ENCODE measurements at regions not wholly inside any gene's neighbourhood (a gene's known extent, or its start where the extent isn't known, plus 50 kb on each side); places are given as distances from the start of the nearest gene placed in this dataset.
"Not testable (repeated sequence)": the region's sequence is repeated elsewhere in the genome, so short reads cannot be mapped to it uniquely, and the experiment has no call there.

DNA sequence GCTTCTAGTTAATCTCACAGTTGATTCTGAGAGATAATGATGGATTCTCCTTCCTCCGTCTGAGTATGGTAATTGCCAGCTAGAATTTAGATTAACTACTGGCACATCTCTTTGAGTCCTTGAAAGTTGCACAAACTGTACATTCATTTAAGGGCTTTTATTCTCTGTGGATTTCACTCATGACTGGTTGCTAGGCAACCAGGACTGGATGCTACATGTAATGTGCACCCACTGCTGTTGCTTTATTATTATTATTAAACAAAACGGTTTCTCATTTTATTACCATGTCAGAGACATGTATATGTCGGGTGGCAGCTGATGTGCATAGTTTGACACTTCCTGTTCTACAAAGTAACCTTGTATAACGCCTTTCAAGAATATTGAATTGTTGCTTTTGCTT, 1882.8 kb downstream of the KHDRBS2 start:
- DNase-seq (ENCODE audit: low read depth); H3K4me3 ChIP-seq (replicated peaks; ENCODE audit: low read depth, low read length): not testable (repeated sequence)

GRCh38 chr6:60402490-60402889, 1883.5 kb downstream of the KHDRBS2 start:
- not testable (repeated sequence) for H3K4me3 ChIP-seq (replicated peaks; ENCODE audit: low read depth, low read length); DNase-seq (ENCODE audit: low read depth)

DNA sequence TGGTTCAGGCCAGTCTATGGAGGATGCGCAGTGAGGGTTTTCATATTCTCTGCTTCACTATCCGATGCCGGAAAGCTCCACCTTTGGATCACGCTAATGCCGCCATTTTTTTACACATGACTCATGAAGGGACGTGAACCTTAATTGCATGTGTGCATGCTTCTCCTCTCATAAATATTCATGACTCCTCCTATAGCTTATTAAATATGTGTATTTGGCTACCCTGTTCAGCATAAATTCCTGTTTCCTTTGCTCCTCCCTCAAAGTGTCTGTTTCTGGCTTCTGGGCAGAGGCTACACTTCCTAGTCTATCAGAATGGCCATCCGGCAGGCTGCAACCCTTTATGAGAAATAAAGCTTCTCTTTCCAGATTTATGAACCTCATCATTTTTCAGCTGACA, 1890.8 kb downstream of the KHDRBS2 start:
- DNase-seq (ENCODE audit: low read depth), result not testable (repeated sequence)

DNA sequence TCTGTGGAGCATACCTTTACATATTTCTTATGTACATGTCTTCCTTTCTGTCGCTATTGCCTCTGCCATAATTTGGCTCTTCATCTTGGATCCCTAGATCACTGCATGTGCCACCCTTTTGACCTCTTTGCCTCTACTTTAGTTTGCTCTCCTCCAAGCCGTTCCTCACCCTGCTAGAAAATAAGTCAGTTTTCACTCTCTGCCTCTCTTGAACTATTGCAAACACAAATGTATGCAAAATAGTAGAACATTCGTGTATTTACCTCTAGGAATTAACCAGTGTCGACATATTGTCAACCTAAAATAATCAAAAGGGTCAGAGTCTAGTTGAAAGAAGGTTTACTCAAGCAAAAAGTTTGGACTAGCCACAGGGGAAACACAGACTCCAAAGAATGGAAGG, 1893.1 kb downstream of the KHDRBS2 start:
- H3K4me3 ChIP-seq (replicated peaks; ENCODE audit: low read depth, low read length); DNase-seq (ENCODE audit: low read depth): not testable (repeated sequence)

More for the DNA sequence above, 1890.8 kb downstream of the KHDRBS2 start:
- H3K4me3 ChIP-seq (replicated peaks; ENCODE audit: low read depth, low read length), result not testable (repeated sequence)

- not testable (repeated sequence) for DNase-seq (ENCODE audit: low read depth); H3K4me3 ChIP-seq (replicated peaks; ENCODE audit: low read depth, low read length)
Observed at GRCh38 chr6:60389094-60389493, 1896.9 kb downstream of the KHDRBS2 start.

GRCh38 chr6:60384614-60385013, 1901.4 kb downstream of the KHDRBS2 start:
- not testable (repeated sequence) for DNase-seq (ENCODE audit: low read depth); H3K4me3 ChIP-seq (replicated peaks; ENCODE audit: low read depth, low read length)

DNA sequence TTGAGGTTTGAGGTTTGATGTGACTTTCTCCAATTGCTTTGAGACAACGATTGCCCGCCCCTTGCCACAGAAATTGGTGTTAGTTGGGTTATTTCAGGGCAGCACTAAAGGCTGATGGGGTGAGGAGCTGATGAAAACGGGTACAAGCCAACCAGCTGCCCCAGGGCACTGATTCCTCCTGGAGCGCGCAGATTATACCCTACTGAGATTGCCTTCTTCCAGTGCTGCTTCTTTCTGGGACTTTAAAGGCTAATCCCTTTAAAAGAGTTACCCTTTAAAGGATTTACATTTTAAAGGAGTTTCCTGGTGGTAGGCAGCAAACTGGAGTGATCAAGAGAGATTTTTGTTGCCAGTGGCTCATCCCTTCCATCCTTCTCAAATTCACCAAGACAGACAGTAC, 1903.3 kb downstream of the KHDRBS2 start:
- not testable (repeated sequence) for DNase-seq (ENCODE audit: low read depth); H3K4me3 ChIP-seq (replicated peaks; ENCODE audit: low read depth, low read length)

DNA sequence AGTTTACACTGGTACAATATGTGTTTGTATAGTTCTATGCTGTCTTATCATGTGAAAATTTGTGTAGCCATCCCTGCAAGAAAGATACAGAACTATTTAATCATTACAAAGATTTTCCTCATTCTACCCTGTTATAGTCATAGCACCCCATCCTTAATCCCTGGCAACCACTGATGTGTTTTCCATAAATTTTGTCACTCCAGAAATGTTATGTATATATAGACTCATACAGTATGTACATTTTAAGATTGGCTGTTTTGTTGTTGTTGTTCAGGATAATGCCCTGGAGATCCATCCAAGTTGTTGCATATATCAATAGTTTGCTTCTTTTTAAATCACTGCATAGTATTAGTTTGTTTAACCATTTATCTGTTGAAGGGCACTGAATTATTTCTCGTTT, 1911.9 kb downstream of the KHDRBS2 start:
- H3K4me3 ChIP-seq (replicated peaks; ENCODE audit: low read depth, low read length); DNase-seq (ENCODE audit: low read depth): not testable (repeated sequence)

DNA sequence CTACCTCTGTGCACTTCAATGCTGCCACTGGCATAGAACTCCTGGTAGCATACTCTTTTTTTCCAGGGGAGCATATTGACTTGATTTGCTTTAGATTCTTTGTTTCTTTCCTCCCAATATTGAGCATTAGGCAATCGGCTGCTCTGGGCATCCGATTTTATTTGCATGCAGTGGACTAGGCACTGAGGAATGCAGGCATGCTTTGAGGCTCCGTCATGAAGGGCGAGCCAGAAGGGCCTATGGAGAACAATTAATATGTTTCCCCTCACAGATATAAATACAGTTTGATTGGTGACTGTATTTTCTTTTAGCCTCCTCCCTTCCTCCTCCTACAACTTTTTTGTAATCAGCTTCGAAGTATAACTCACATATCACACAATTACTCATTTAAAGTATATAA, 1918.2 kb downstream of the KHDRBS2 start:
- not testable (repeated sequence) for DNase-seq (ENCODE audit: low read depth)

DNA sequence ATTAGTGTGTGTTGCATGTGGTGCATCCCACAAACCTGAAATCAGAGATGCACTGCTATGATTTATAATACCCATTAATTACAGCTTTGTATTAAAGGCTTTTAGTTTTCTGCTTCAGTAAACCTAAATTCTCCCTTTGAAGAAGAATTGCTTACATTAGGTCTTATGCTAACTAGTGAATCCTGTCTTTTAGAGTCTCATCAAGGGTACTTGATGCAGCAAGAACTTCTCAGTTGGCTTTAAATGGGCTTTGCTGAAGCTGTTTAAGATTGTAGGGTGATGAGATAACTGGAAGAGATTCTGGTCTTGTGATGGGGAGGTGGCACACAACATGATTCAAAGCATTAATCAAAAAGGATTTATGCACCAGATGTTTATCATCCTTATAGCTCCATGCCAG, 1920.1 kb downstream of the KHDRBS2 start:
- H3K4me3 ChIP-seq (replicated peaks; ENCODE audit: low read depth, low read length); DNase-seq (ENCODE audit: low read depth): not testable (repeated sequence)

More for the DNA sequence above, 1918.2 kb downstream of the KHDRBS2 start:
- H3K4me3 ChIP-seq (replicated peaks; ENCODE audit: low read depth, low read length), result not testable (repeated sequence)

DNA sequence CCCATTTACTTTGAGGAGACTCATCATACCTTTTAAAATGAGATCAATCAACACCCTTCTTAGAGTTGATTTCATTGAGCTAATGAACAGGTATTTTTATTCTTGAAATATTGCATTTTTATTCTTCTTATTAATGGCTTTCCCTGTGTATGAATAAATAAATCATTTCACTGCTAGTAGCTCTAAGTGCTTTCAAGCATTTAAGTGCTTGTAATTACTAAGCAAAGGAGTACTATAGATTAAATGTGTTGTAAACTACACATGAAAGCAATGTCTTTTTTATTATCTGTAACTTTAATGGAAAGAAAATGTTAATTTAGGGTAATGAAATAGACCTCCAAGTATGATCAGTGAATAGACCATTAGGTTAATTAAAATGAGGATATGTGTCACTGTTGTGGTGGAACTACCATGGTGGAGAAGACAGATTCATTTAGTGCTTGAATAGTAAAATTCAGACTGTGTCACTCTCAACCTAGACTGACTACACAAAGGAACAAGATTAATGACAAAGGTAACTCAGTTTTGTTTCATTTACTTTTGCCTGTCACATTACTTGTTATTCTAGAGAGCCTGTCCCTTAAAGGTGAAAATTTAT, 1943.5 kb downstream of the KHDRBS2 start:
- H3K4me3 ChIP-seq (replicated peaks; ENCODE audit: low read depth, low read length); DNase-seq (ENCODE audit: low read depth): not testable (repeated sequence)

- not testable (repeated sequence) for H3K4me3 ChIP-seq (replicated peaks; ENCODE audit: low read depth, low read length); DNase-seq (ENCODE audit: low read depth)
Observed at GRCh38 chr6:60338328-60339071, 1947.5 kb downstream of the KHDRBS2 start.

DNA sequence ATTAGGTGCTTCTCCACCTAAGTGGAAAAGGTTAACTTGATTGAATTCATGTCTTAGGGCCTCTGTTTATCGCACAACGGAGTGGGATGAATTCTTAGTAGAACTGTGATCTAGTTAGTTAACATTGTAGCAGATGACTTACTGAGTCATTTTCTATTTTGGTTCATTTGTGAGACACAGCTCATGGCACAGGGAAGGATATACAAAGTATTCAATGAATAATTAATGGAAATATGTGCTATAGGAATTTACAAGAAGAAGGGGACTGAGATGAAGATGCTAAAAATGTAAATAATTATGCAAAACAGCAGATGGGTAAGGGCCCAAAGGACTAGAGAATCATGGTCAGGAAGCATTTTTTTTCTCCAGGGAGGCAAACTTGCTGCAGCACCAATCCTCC, 1950.9 kb downstream of the KHDRBS2 start:
- H3K4me3 ChIP-seq (replicated peaks; ENCODE audit: low read depth, low read length); DNase-seq (ENCODE audit: low read depth): not testable (repeated sequence)

DNA sequence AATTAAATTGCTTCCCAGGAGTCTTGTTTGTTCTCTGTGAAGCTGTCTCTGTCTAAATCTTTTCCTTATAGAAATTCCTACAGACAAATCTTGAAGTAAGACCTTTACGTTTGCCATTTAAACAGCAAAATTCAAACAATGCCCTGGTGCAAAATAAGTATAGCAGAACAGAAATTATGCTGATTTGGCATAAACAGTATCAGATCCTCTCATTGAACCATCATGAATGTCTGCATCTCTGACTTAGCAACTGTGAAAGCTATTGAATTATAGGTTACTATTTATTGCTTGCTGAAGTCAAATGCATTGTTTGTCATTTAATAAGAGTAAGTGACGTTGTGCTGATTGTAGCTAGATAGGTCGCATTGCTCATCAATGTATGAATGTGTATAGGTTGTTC, 1952.3 kb downstream of the KHDRBS2 start:
- DNase-seq (ENCODE audit: low read depth); H3K4me3 ChIP-seq (replicated peaks; ENCODE audit: low read depth, low read length): not testable (repeated sequence)

DNA sequence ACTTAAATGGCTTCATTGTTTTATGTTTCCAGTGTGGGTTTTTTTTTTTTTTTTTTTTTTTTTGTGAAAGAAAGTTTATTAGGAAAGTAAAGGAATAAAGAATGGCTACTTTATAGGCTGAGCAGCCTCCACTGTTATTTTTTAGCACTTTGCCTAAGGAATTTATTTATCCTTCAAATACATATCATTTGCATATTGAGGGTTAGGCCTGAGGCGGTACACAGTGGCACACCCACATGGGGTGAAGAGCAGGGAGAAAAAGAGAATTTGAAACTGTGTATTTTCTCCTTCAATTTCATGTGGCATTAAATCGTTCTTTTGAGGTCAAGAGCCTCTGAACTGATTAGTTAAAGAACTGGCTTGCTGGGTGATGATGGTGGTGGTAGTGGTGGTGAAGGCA, 1977.1 kb downstream of the KHDRBS2 start:
- H3K4me3 ChIP-seq (replicated peaks; ENCODE audit: low read depth, low read length); DNase-seq (ENCODE audit: low read depth): not testable (repeated sequence)

Data from fibroblast of pulmonary artery (primary cell).